SJSA1 (cell line): ENCODE measurements at regions not wholly inside any gene's neighbourhood (a gene's known extent, or its start where the extent isn't known, plus 50 kb on each side); places are given as distances from the start of the nearest gene placed in this dataset.

ENCODE experiments used
- DNase-seq, 2 experiments: peaks; one replicate each; pipeline ENCODE4 v3.0.0-alpha.2; 2015 to 2020; ENCODE audit warnings: low spot score in 2 of 2, low read depth in 1 of 2
- H3K27ac ChIP-seq: fragments of 250-450 bp; sonication (Bioruptor Pico); 2 replicates; pipeline ENCODE4 v1.5.1; 2020; ENCODE audit warnings: mild to moderate bottlenecking, moderate library complexity
- H3K27me3 ChIP-seq: fragments of 250-450 bp; sonication (Bioruptor Pico); replicated peaks from 2 replicates; pipeline ENCODE4 v1.5.1; 2020; ENCODE audit warnings: mild to moderate bottlenecking, moderate library complexity
- H3K36me3 ChIP-seq: fragments of 250-450 bp; sonication (Bioruptor Pico); 2 replicates; pipeline ENCODE4 v1.5.1; 2020; ENCODE audit warnings: mild to moderate bottlenecking
- H3K4me1 ChIP-seq: fragments of 250-450 bp; sonication (Bioruptor Pico); replicated peaks from 2 replicates; pipeline ENCODE4 v1.6.1; 2021; ENCODE audit warnings: mild to moderate bottlenecking
- H3K4me3 ChIP-seq: fragments of 250-450 bp; sonication (Bioruptor Pico); 2 replicates; pipeline ENCODE4 v1.5.1; 2020; ENCODE audit warnings: mild to moderate bottlenecking
- H3K9me3 ChIP-seq: fragments of 250-450 bp; sonication (Bioruptor Pico); replicated peaks from 2 replicates; pipeline ENCODE4 v1.5.1; 2020; ENCODE audit warnings: mild to moderate bottlenecking

DNA sequence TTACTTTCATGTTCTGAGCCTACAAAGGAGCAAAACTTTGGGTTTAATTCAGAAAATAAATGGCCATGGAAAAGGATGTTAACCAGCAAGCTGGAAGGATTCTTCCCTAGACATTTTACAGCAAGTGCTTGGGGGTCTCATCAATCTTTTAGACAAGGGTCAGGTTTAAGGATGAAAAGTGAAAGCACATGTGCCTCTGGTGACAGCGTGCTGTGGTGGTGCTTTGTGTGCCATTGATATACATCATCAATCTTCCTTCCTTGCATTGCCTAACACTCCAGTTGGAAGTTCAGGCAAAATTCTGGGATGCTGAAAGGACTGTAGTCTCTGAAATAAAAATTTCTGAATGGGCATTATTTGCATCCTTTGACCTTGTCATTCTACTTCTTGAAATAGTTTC lies 171.2 kb downstream of the KCNE4 start:
- H3K27ac ChIP-seq: no peak overlapping the region
- DNase-seq: no peak
- H3K9me3 ChIP-seq: no peaks in the 10 kb centered on the region
- peaks cover 4% of the 10 kb centered on the region for H3K4me1 ChIP-seq
- no peaks in the 10 kb centered on the region for H3K36me3 ChIP-seq
- H3K4me3 ChIP-seq: no peak overlapping the region
- no peaks in the 10 kb centered on the region for H3K27me3 ChIP-seq

DNA sequence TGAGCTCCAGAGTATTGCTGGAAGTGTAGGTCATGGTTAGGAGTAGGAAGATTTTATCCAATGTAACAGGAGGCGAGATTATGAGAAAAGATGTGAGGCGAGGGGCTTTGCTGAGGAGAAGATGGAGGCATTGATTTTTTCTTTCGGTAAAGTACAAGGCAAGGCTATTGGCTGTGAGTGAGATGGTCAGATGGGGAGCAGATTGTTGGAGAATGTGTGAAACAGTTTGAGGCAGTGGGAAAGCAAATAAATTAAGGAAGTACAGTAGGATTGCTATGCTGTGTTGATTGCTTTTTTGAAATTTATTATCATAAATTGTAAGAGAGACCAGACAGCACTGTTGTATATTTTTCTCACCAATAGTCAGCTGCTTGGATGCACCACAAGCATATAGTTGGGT lies 173.3 kb downstream of the KCNE4 start:
- Histone ChIP-seq H3K9me3 (no peaks in the 10 kb centered on the region), H3K4me1 (peaks cover 4% of the 10 kb centered on the region), H3K36me3 (no peaks in the 10 kb centered on the region), H3K4me3 (no peak overlapping the region), H3K27ac (no peak overlapping the region), H3K27me3 (no peaks in the 10 kb centered on the region)
- no peak for DNase-seq

DNA sequence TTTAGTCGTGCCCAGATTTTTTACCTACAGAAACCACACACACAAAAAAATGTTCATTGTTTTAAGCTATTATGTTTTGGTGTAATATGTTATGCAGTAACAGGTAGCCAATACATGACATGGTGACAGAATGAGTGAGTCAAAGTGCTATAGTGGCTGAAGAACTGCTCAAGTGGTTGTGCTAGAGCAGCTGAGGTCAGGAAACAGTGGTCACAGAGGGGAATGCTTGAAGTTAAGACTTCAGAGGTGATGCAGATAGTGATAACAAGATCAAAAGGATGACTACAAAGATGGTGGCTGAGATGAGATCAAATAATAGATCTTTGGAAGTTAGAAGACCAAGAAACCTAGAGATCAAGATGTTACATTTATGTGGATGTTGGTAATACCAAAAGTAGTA lies 174.3 kb downstream of the KCNE4 start:
- no peaks in the 10 kb centered on the region for H3K9me3 ChIP-seq
- no peak overlapping the region for H3K4me3 ChIP-seq
- H3K36me3 ChIP-seq: no peaks in the 10 kb centered on the region
- peaks cover 4% of the 10 kb centered on the region for H3K4me1 ChIP-seq
- no peak for DNase-seq
- no peak overlapping the region for H3K27ac ChIP-seq
- no peaks in the 10 kb centered on the region for H3K27me3 ChIP-seq

DNA sequence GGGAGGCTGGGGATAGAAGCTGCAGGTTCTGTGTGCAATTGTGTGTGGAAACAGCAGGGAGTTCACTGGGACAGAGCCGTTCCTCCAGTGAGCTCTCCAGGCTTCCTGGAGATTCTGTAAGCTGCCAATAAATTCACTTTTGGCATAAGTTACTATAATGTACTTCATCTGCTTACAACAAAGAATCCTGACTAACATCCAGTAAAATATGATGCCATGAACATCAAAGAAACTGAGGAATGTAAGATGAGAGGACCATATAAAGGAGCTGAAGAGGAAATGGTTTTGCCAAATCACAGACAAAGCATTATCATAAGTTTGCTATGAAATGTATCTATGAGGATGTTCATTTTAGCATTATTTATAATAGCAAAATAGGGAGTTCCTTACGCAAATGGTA lies 175.3 kb downstream of the KCNE4 start:
- Histone ChIP-seq H3K27ac (no peak overlapping the region), H3K4me1 (peaks cover 4% of the 10 kb centered on the region), H3K4me3 (no peak overlapping the region), H3K27me3 (no peaks in the 10 kb centered on the region), H3K9me3 (no peaks in the 10 kb centered on the region), H3K36me3 (no peaks in the 10 kb centered on the region)
- no peak for DNase-seq

DNA sequence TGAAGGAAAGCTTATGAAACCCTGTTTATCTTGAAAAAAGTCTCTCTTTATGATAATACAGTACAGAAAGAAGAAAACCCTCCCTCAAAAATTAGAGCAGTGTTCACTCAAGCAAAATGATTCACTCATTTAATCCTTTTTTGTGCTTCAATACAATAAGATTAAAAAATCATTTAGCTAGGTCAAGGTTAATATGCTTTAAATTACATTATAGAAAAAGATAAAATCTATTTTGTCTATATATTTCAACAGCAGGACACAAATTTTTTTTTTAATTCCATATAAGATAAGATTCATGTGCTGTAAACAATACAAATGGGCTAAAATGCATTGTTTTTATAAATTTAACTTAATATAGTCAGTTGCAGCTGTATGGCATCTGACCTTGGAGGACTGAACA lies 176.9 kb downstream of the KCNE4 start:
- H3K27me3 ChIP-seq: no peaks in the 10 kb centered on the region
- H3K9me3 ChIP-seq: no peaks in the 10 kb centered on the region
- no peak for DNase-seq
- no peak overlapping the region for H3K27ac ChIP-seq
- no peaks in the 10 kb centered on the region for H3K36me3 ChIP-seq
- no peak overlapping the region for H3K4me3 ChIP-seq
- H3K4me1 ChIP-seq: no peaks in the 10 kb centered on the region

DNA sequence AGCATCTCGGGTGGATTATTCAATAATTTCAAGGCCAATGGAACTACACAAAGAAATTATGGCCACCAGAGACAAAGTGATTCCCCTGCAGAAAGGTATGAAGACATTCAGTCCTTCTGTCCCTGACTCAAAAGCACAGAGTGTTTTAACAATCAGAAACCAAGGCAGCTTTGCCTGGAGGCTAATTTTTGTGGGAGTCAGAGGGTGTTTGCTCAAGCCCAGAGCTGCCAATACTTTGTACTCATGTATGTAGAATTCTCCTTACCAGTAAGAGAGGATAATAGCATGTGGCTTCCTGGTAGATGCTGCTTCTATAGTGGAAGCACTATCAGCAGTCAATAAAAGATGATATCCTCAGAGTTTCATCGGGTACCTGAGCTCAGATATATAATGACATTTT lies 178.4 kb downstream of the KCNE4 start:
- Histone ChIP-seq H3K36me3 (no peaks in the 10 kb centered on the region), H3K9me3 (no peaks in the 10 kb centered on the region), H3K27ac (no peak overlapping the region), H3K4me1 (no peaks in the 10 kb centered on the region), H3K4me3 (no peak overlapping the region), H3K27me3 (no peaks in the 10 kb centered on the region)
- DNase-seq: no peak

DNA sequence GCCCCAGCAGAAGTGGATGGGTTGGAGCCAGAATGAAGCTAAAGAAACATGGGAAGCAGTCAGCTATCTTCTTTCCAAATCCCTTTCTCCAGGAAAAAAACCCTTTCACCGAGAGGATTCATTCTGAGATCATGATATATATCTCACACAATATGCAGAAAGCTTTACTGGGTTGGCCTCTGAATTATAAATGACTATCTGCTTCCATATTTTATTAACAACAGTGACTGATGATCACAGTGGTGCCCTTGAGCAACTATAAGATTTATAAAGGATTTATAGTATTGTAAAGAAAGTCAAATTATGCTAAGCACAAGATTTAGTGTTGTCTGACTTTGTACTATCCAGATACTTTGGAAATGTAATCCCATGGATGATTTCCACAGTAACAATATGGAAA lies 180.3 kb downstream of the KCNE4 start:
- Histone ChIP-seq H3K27me3 (no peaks in the 10 kb centered on the region), H3K36me3 (no peaks in the 10 kb centered on the region)
- no peak for DNase-seq

DNA sequence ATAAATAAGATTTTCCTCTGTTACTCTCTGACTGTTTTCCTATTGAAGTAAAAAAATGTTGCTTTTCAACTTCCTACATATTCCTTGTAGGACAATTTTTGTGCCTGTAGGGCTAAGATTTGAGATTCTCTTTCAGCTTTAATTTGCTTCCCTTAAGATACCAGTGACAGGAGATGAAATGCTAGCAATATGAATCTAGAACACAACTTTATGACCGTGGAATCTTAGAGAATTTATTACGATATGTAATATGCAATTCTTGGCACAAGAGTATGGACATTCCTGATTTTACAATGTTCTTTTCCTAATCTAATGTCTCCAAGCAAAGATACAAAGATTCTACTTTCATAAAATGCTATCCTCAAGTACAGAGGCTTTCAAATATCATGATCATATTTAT lies 180.9 kb downstream of the KCNE4 start:
- Histone ChIP-seq H3K4me1 (no peaks in the 10 kb centered on the region), H3K27ac (no peak overlapping the region), H3K9me3 (no peaks in the 10 kb centered on the region), H3K4me3 (no peak overlapping the region), H3K36me3 (no peaks in the 10 kb centered on the region), H3K27me3 (no peaks in the 10 kb centered on the region)
- no peak for DNase-seq

More for the DNA sequence above, 180.3 kb downstream of the KCNE4 start:
- Histone ChIP-seq H3K27ac (no peak overlapping the region), H3K9me3 (no peaks in the 10 kb centered on the region), H3K4me1 (no peaks in the 10 kb centered on the region), H3K4me3 (no peak overlapping the region)

DNA sequence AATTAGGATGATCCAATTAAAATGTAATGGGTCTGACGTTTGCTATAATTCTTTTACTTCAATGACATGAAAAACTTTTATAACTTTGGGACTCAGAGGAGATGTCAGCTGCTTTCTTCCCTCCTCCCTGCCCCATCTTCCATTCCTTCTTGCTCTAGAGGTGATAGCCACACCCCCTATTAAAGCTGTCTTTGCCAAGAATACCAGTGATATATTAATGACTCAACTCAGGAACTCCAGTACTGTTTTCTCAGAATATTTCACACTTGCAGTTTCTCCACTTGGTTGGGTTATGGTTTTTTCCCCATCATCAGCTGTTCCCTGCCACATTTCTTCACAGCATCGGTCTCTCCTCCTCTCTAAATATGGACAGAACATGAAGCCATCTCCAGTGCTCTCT lies 184.0 kb downstream of the KCNE4 start:
- no peak overlapping the region for H3K4me3 ChIP-seq
- H3K27ac ChIP-seq: no peak overlapping the region
- no peaks in the 10 kb centered on the region for H3K4me1 ChIP-seq
- H3K9me3 ChIP-seq: no peaks in the 10 kb centered on the region
- DNase-seq: no peak
- H3K36me3 ChIP-seq: no peaks in the 10 kb centered on the region
- H3K27me3 ChIP-seq: no peaks in the 10 kb centered on the region

DNA sequence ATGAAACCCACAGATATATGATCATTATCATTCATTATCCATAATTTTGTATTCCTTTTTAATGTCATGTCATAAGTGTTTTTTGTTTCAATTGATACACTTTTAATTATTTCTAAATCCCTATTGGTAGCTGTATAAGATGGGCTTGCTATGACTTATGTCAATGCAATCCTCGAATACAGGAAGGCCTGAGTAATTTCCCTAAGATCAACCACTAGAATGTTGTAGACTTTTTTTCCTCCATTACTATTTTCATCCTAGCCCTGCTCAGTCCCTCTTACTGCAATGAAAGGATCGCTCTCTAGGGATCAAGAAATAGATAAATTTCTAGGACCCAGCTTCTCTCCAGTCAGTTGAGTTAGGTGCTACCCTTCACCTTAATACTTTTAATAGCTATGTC lies 186.3 kb downstream of the KCNE4 start:
- no peaks in the 10 kb centered on the region for H3K9me3 ChIP-seq
- no peak for DNase-seq
- no peak overlapping the region for H3K27ac ChIP-seq
- H3K4me3 ChIP-seq: no peak overlapping the region
- no peaks in the 10 kb centered on the region for H3K27me3 ChIP-seq
- H3K36me3 ChIP-seq: no peaks in the 10 kb centered on the region
- no peaks in the 10 kb centered on the region for H3K4me1 ChIP-seq

DNA sequence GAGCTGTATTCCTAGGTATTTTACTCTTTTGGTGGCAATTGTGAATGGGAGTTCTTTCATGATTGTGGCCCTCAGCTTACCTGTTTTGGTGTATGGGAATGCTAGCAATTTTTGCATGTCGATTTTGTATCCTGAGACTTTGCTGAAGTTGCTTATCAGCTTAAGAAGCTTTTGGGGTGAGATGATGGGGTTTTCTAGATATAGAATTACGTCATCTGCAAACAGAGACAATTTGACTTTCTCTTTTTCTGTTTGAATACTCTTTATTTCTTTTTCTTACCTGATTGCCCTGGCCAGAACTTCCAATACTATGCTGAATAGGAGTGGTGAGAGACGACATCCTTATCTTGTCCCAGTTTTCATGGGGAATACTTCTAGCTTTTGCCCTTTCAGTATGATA lies 191.2 kb downstream of the KCNE4 start:
- H3K27ac ChIP-seq: no peak overlapping the region
- H3K9me3 ChIP-seq: no peaks in the 10 kb centered on the region
- no peaks in the 10 kb centered on the region; the same call in 1 of the 2 replicates for H3K27me3 ChIP-seq
- H3K4me3 ChIP-seq: no peak overlapping the region
- no peaks in the 10 kb centered on the region for H3K4me1 ChIP-seq
- DNase-seq: no peak
- no peaks in the 10 kb centered on the region for H3K36me3 ChIP-seq

DNA sequence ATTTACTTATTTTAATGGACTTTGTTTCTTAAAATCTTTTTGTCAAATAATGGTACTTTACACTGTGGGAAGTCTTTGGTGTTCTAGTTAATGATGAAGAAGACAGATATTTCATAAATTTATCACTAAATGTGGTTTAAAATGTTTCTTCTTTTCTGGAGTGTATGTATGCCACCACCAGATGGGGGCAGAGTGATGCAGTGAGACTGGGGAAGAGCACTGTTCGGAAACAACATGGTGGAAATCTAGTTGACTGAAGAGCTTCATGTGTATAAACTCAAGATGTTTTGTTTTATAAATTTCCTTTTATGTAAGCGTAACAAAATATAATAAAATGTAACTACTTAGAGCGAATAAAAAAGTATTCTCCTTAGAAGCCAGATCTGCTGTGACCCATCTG lies 195.1 kb downstream of the KCNE4 start:
- no peaks in the 10 kb centered on the region for H3K36me3 ChIP-seq
- no peaks in the 10 kb centered on the region for H3K4me1 ChIP-seq
- no peak overlapping the region for H3K27ac ChIP-seq
- H3K9me3 ChIP-seq: no peaks in the 10 kb centered on the region
- H3K4me3 ChIP-seq: no peak overlapping the region
- no peaks in the 10 kb centered on the region; the same call in 1 of the 2 replicates for H3K27me3 ChIP-seq
- DNase-seq: no peak

DNA sequence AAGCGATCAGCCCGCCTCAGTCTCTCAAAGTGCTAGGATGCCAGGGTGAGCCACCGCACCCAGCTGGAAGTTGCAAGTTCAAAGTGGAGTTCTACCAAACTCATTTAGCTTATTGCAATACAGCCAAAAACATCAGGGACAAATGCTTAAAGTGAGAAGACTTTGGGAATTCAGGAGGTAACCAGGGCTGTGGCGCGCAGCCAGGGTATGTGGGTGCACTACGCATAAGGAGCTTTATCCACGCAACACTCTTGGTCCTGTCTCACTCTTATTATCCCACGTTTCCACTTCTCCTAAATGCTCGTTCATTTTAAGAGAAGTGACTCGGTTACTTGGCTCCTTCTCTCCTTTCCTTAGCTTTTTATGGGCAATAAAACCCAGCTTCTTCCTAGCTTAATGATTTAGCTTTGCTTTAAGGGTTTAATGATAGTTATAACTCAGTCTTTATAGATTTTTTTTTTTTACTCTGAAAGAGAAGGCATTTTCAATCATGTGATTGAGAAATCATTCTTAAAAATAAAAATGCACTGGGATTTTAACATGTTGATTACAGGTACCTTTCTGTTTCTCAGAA lies 199.8 kb downstream of the KCNE4 start:
- Histone ChIP-seq H3K4me3 (no peak overlapping the region), H3K4me1 (no peaks in the 10 kb centered on the region), H3K36me3 (no peaks in the 10 kb centered on the region), H3K9me3 (no peaks in the 10 kb centered on the region), H3K27me3 (no peaks in the 10 kb centered on the region; the same call in 1 of the 2 replicates), H3K27ac (no peak overlapping the region)
- DNase-seq: no peak

DNA sequence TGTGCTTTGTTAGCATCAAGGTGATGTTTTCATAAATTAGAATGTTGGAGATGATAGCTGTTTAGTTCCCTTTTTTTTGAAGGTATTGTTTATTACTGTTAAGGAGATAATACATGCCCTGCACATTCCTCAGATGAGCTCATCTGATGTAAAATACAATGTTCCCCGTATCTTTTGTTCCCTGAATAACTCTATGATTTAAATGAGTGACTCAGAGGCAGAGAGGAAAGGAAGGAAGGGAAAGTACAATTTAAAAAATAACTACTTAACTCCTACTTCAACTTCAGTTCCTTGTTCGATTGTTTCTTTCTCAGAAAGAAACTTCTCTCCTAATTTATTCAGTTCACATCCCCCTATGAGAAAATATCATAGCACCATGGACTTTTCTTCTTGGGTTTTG lies 208.7 kb downstream of the KCNE4 start:
- peak in 1 of 2 experiments; percentile 60 for DNase-seq
- H3K9me3 ChIP-seq: peaks cover 2% of the 10 kb centered on the region; the same call in 1 of the 2 replicates
- no peaks in the 10 kb centered on the region for H3K27me3 ChIP-seq
- peaks cover 23% of the 10 kb centered on the region for H3K4me1 ChIP-seq
- no peaks in the 10 kb centered on the region for H3K36me3 ChIP-seq
- no peak overlapping the region for H3K4me3 ChIP-seq
- H3K27ac ChIP-seq: peak overlapping the region; percentile 86

DNA sequence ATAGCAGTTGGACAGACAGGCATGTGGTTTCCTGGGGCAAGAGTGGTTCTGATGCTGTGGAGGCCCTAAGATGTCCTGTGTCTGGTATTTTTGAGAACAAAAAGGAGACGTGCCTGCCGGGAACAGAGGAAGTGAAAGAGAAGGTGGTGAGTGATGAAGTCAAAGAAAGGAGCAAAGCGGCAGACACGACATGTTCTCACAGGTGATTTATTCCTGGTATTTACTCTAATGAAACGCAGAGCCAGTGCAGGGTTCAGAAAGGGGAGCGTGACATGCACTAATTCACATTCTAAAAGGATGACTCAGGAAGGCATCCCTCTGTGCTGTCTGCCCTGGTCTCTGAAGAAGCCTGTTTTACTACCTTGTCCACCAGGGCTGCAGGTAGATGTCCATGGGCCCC lies 211.0 kb downstream of the KCNE4 start:
- Histone ChIP-seq H3K27ac (no peak overlapping the region), H3K4me1 (peaks cover 23% of the 10 kb centered on the region), H3K27me3 (no peaks in the 10 kb centered on the region), H3K4me3 (no peak overlapping the region), H3K36me3 (no peaks in the 10 kb centered on the region), H3K9me3 (peaks cover 2% of the 10 kb centered on the region; the same call in 1 of the 2 replicates)
- no peak for DNase-seq
